ENCODE measurements at regions not wholly inside any gene's neighbourhood (a gene's known extent, or its start where the extent isn't known, plus 50 kb on each side); places are given as distances from the start of the nearest gene placed in this dataset.

- no peak for TF ChIP-seq CTCF (IDR thresholded peaks at IDR 0.05)
- TF ChIP-seq ZFX (IDR thresholded peaks at IDR 0.05; ENCODE audit: borderline replicate concordance) = no peak
These were observed 150.8 kb upstream of the IRX3 start for GRCh38 chr16:54437401-54437800.
